ENCODE measurements at regions not wholly inside any gene's neighbourhood (a gene's known extent, or its start where the extent isn't known, plus 50 kb on each side); places are given as distances from the start of the nearest gene placed in this dataset.
"Not testable (repeated sequence)": the region's sequence is repeated elsewhere in the genome, so short reads cannot be mapped to it uniquely, and the experiment has no call there.

DNA sequence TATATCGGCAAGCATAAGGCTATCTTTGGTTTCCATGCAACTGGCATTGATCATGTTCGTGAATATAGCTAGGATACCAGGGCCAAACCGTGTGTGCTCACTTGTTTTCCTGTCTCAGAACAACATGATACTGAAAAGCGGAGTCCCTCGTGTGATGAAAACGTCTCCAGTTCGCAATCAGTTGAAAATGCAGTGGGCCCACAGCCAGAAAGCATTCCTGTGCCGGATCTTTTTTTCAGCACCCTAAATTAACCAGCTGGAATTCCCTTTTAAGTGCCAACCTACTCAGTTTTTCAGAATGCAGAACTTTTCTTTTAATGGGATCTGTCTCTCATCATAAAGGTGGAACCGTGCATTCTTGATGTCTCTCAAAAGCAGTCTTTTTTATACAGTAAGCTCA is 130.8 kb upstream of the FRG1 start:
- H3K79me1 ChIP-seq (ENCODE audit: low read depth, low read length): no peaks in the 10 kb centered on the region
- no peak overlapping the region for H2BK12ac ChIP-seq (ENCODE audit: low read length)
- no peaks in the 10 kb centered on the region for H3K36me3 ChIP-seq (replicated peaks in 1 of 2; ENCODE audit: control insufficient read depth in 2 of 2, insufficient read depth in 2 of 2, low read length in 2 of 2)
- no peaks in the 10 kb centered on the region for H3K4me1 ChIP-seq (ENCODE audit: control insufficient read depth in 2 of 2, insufficient read depth in 1 of 2, low read depth in 1 of 2, low read length in 2 of 2)
- DNase-seq (ENCODE audit: low spot score): no peak
- no peak overlapping the region for H3K4me3 ChIP-seq (ENCODE audit: low read length in 2 of 2)
- H4K8ac ChIP-seq (ENCODE audit: low read depth, low read length): no peak overlapping the region
- no peak overlapping the region for H3K23ac ChIP-seq (ENCODE audit: low read depth, low read length, poor library complexity)
- peaks cover 0 to 3% of the 10 kb centered on the region in 2 donors for H3K9me3 ChIP-seq (replicated peaks in 1 of 2; ENCODE audit: control insufficient read depth in 2 of 2, insufficient read depth in 1 of 2, low read depth in 1 of 2, low read length in 2 of 2)
- H2AK5ac ChIP-seq (ENCODE audit: low read depth, low read length): no peak overlapping the region
- H3K14ac ChIP-seq (ENCODE audit: low read length): no peak overlapping the region
- H3K27ac ChIP-seq (replicated peaks; ENCODE audit: low read length): no peak overlapping the region
- H3K4me2 ChIP-seq (ENCODE audit: insufficient read depth, low read length, poor library complexity, severe bottlenecking): no peak overlapping the region
- H2BK120ac ChIP-seq (ENCODE audit: low read depth, low read length): no peak overlapping the region
- H2BK15ac ChIP-seq (ENCODE audit: low read length): no peak overlapping the region
- no CpG with 5 or more reads among the region's 9 CpGs for WGBS, 2 donors (ENCODE audit: extremely low coverage in 2 of 2, insufficient read length in 2 of 2, insufficient replicate concordance in 1 of 2)
- H3K4ac ChIP-seq (ENCODE audit: low read length): no peak overlapping the region
- no peak overlapping the region for H4K91ac ChIP-seq (ENCODE audit: low read depth, low read length, poor library complexity)
- no peak overlapping the region for H3K9ac ChIP-seq (ENCODE audit: low read depth, low read length, poor library complexity)
- H2BK5ac ChIP-seq (ENCODE audit: low read length): no peak overlapping the region
- H2AFZ ChIP-seq (ENCODE audit: low read length): no peak overlapping the region
- H3K27me3 ChIP-seq (ENCODE audit: control insufficient read depth in 3 of 3, insufficient read depth in 3 of 3, low read depth in 1 of 3, low read length in 3 of 3): no peaks in the 10 kb centered on the region
- no peak overlapping the region for H3K18ac ChIP-seq (ENCODE audit: low read length)

DNA sequence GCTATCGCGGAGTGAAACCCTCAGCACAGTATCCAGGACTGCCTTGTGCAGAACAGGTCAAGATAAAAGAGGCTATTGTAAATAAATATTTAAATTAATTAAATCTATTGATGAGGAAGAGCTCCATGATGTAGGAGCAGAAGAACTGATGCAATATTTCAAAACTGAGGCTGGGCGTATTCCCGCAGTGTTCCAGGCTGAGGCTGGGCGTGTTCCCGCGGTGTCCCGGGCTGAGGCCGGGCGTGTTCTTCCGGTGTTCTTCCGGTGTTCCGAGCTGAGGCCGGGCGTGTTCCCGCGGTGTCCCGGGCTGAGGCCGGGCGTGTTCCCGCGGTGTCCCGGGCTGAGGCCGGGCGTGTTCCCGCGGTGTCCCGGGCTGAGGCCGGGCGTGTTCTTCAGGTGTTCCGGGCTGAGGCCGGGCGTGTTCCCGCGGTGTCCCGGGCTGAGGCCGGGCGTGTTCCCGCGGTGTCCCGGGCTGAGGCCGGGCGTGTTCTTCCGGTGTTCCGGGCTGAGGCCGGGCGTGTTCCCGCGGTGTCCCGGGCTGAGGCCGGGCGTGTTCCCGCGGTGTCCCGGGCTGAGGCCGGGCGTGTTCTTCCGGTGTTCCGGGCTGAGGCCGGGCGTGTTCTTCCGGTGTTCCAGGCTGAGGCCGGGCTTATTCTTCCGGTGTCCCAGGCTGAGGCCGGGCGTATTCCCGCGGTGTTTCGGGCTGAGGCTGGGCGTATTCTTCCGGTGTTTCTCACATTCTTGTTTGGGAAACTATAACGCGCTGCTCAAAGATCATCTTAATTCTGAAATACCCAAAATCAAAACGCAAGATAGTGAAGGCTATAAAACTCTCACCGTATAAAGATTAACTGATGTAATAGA is 130.1 kb upstream of the FRG1 start:
- no CpG with 5 or more reads among the region's 75 CpGs for WGBS, 2 donors (ENCODE audit: extremely low coverage in 2 of 2, insufficient read length in 2 of 2, insufficient replicate concordance in 1 of 2)
- not testable (repeated sequence) for H2AK5ac ChIP-seq (ENCODE audit: low read depth, low read length); H3K4me2 ChIP-seq (ENCODE audit: insufficient read depth, low read length, poor library complexity, severe bottlenecking); H2AFZ ChIP-seq (ENCODE audit: low read length); H4K8ac ChIP-seq (ENCODE audit: low read depth, low read length); H3K9me3 ChIP-seq (replicated peaks in 1 of 2; ENCODE audit: control insufficient read depth in 2 of 2, insufficient read depth in 1 of 2, low read depth in 1 of 2, low read length in 2 of 2); DNase-seq (ENCODE audit: low spot score); H3K4ac ChIP-seq (ENCODE audit: low read length); H3K36me3 ChIP-seq (replicated peaks in 1 of 2; ENCODE audit: control insufficient read depth in 2 of 2, insufficient read depth in 2 of 2, low read length in 2 of 2); H3K23ac ChIP-seq (ENCODE audit: low read depth, low read length, poor library complexity); H2BK120ac ChIP-seq (ENCODE audit: low read depth, low read length); H3K4me1 ChIP-seq (ENCODE audit: control insufficient read depth in 2 of 2, insufficient read depth in 1 of 2, low read depth in 1 of 2, low read length in 2 of 2); H3K79me1 ChIP-seq (ENCODE audit: low read depth, low read length); H3K27ac ChIP-seq (replicated peaks; ENCODE audit: low read length); H3K4me3 ChIP-seq (ENCODE audit: low read length in 2 of 2); H3K18ac ChIP-seq (ENCODE audit: low read length); H3K9ac ChIP-seq (ENCODE audit: low read depth, low read length, poor library complexity); H2BK12ac ChIP-seq (ENCODE audit: low read length); H4K91ac ChIP-seq (ENCODE audit: low read depth, low read length, poor library complexity); H2BK15ac ChIP-seq (ENCODE audit: low read length); H3K27me3 ChIP-seq (ENCODE audit: control insufficient read depth in 3 of 3, insufficient read depth in 3 of 3, low read depth in 1 of 3, low read length in 3 of 3); H3K14ac ChIP-seq (ENCODE audit: low read length); H2BK5ac ChIP-seq (ENCODE audit: low read length)

DNA sequence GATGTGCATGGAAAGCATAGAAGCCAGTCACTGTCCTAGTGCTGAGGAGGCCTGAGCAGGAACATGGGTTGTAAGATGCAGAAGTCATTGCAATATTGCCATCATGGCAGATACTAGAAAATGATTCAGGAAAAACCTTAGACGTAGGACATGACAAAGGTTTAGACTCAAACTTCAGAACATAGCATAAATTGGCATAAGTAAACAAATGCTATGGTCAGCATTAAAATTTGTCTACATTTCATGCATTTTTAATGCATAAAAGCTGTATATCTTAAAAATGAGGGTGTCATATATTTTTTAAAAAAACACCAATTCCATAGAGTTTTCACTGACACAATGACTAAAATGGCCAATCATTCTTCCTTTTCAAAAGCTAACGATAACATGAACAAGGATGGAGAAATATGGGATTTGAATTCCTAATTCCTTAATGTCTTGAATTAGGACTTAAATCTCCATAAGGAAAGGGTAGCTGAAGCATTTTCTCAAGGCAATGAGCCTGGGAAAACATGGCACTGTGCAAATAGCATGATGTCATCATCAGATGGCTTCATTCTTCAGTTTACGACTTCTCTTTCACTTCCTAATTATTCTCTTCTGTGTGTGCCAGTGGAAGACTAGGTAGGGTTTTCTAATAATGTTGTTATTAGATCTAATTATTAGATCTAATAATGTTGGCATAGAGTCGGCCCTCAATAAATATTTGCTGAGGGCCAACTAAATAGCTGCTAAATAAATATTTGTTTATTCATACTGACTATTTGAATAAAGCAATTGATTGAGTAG is 125.1 kb upstream of the FRG1 start:
- Histone ChIP-seq H3K4ac (ENCODE audit: low read length) (no peak overlapping the region), H3K79me1 (ENCODE audit: low read depth, low read length) (no peaks in the 10 kb centered on the region), H3K9ac (ENCODE audit: low read depth, low read length, poor library complexity) (no peak overlapping the region), H4K8ac (ENCODE audit: low read depth, low read length) (no peak overlapping the region), H3K14ac (ENCODE audit: low read length) (no peak overlapping the region), H3K23ac (ENCODE audit: low read depth, low read length, poor library complexity) (no peak overlapping the region), H3K36me3 (replicated peaks in 1 of 2; ENCODE audit: control insufficient read depth in 2 of 2, insufficient read depth in 2 of 2, low read length in 2 of 2) (no peaks in the 10 kb centered on the region), H3K27ac (replicated peaks; ENCODE audit: low read length) (no peak overlapping the region), H4K91ac (ENCODE audit: low read depth, low read length, poor library complexity) (no peak overlapping the region), H2BK12ac (ENCODE audit: low read length) (no peak overlapping the region), H2AK5ac (ENCODE audit: low read depth, low read length) (no peak overlapping the region), H2BK5ac (ENCODE audit: low read length) (no peak overlapping the region), H3K4me1 (ENCODE audit: control insufficient read depth in 2 of 2, insufficient read depth in 1 of 2, low read depth in 1 of 2, low read length in 2 of 2) (no peaks in the 10 kb centered on the region), H2BK15ac (ENCODE audit: low read length) (no peak overlapping the region), H3K18ac (ENCODE audit: low read length) (no peak overlapping the region), H3K27me3 (ENCODE audit: control insufficient read depth in 3 of 3, insufficient read depth in 3 of 3, low read depth in 1 of 3, low read length in 3 of 3) (no peaks in the 10 kb centered on the region), H3K4me2 (ENCODE audit: insufficient read depth, low read length, poor library complexity, severe bottlenecking) (no peak overlapping the region), H2AFZ (ENCODE audit: low read length) (no peak overlapping the region), H2BK120ac (ENCODE audit: low read depth, low read length) (no peak overlapping the region), H3K9me3 (replicated peaks in 1 of 2; ENCODE audit: control insufficient read depth in 2 of 2, insufficient read depth in 1 of 2, low read depth in 1 of 2, low read length in 2 of 2) (no peaks in the 10 kb centered on the region), H3K4me3 (ENCODE audit: low read length in 2 of 2) (no peak overlapping the region)
- no peak for DNase-seq (ENCODE audit: low spot score)
- WGBS, 2 donors (ENCODE audit: extremely low coverage in 2 of 2, insufficient read length in 2 of 2, insufficient replicate concordance in 1 of 2): no CpG with 5 or more reads among the region's 4 CpGs

DNA sequence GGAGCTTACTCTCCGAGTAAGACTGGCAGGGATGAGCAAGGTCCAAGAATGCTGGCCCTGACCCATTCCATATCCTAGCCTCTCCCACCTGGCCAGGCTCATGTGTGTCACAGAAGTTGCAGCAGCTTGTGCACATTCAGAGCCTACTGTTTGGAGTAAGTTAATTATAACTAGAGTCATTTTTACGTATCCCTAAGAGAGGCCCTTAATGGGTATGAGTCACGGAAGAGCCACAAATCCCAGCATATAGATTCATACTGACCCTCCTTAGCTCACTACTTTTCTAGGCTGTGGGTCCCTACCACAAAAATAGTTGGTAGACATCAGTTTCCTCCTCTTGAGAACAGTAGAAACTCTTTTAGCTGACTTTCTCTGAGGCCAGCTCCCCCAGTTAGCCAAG is 118.3 kb upstream of the FRG1 start:
- H3K9ac ChIP-seq (ENCODE audit: low read depth, low read length, poor library complexity): no peak overlapping the region
- no peak overlapping the region for H3K4ac ChIP-seq (ENCODE audit: low read length)
- no peaks in the 10 kb centered on the region for H3K27me3 ChIP-seq (ENCODE audit: control insufficient read depth in 3 of 3, insufficient read depth in 3 of 3, low read depth in 1 of 3, low read length in 3 of 3)
- H2BK15ac ChIP-seq (ENCODE audit: low read length): no peak overlapping the region
- DNase-seq (ENCODE audit: low spot score): no peak
- no peaks in the 10 kb centered on the region for H3K36me3 ChIP-seq (replicated peaks in 1 of 2; ENCODE audit: control insufficient read depth in 2 of 2, insufficient read depth in 2 of 2, low read length in 2 of 2)
- H2BK5ac ChIP-seq (ENCODE audit: low read length): no peak overlapping the region
- H2AK5ac ChIP-seq (ENCODE audit: low read depth, low read length): no peak overlapping the region
- no peak overlapping the region for H2BK120ac ChIP-seq (ENCODE audit: low read depth, low read length)
- H3K14ac ChIP-seq (ENCODE audit: low read length): no peak overlapping the region
- H3K79me1 ChIP-seq (ENCODE audit: low read depth, low read length): no peaks in the 10 kb centered on the region
- H2AFZ ChIP-seq (ENCODE audit: low read length): no peak overlapping the region
- H3K27ac ChIP-seq (replicated peaks; ENCODE audit: low read length): no peak overlapping the region
- H4K8ac ChIP-seq (ENCODE audit: low read depth, low read length): no peak overlapping the region
- no peak overlapping the region for H3K4me2 ChIP-seq (ENCODE audit: insufficient read depth, low read length, poor library complexity, severe bottlenecking)
- no peak overlapping the region for H4K91ac ChIP-seq (ENCODE audit: low read depth, low read length, poor library complexity)
- peaks cover 0 to 2% of the 10 kb centered on the region in 2 donors for H3K4me1 ChIP-seq (ENCODE audit: control insufficient read depth in 2 of 2, insufficient read depth in 1 of 2, low read depth in 1 of 2, low read length in 2 of 2)
- no peak overlapping the region for H3K4me3 ChIP-seq (ENCODE audit: low read length in 2 of 2)
- H3K9me3 ChIP-seq (replicated peaks in 1 of 2; ENCODE audit: control insufficient read depth in 2 of 2, insufficient read depth in 1 of 2, low read depth in 1 of 2, low read length in 2 of 2): no peaks in the 10 kb centered on the region
- H3K23ac ChIP-seq (ENCODE audit: low read depth, low read length, poor library complexity): no peak overlapping the region
- H3K18ac ChIP-seq (ENCODE audit: low read length): no peak overlapping the region
- WGBS, 2 donors (ENCODE audit: extremely low coverage in 2 of 2, insufficient read length in 2 of 2, insufficient replicate concordance in 1 of 2): no CpG with 5 or more reads among the region's 3 CpGs
- no peak overlapping the region for H2BK12ac ChIP-seq (ENCODE audit: low read length)

Measured in neuronal stem cell (in vitro differentiated cells).